ENCODE measurements at regions not wholly inside any gene's neighbourhood (a gene's known extent, or its start where the extent isn't known, plus 50 kb on each side); places are given as distances from the start of the nearest gene placed in this dataset.

DNA sequence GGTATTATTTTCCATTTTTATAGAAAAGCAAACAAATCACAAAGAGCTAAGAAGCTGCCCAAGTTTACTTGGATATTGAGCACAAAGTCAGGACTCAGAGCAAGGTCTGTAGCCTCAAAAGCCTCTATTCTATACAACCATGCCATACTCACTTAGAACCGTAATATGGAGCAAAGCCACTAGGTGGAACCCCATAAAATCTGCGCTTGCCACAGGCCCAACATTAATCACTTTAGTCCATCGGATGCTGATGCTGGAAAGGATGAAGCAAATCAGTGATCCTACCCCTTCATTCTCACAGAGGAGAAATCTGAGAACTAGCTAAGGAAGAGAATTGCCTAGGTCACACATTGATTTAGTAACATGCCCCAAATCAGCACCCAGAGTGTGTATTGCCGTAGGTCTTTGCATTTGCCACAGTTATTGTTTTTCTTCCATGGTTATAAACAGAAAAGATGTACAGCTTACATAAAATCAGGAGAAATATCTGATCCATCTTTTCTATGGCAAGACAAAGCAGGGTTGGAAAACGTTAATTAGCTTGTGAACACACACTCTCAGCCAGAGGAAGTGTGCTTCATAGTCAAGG lies 56.7 kb upstream of the RAB38 start:
- peak; percentile 16 for DNase-seq (ENCODE audit: low spot score)

DNA sequence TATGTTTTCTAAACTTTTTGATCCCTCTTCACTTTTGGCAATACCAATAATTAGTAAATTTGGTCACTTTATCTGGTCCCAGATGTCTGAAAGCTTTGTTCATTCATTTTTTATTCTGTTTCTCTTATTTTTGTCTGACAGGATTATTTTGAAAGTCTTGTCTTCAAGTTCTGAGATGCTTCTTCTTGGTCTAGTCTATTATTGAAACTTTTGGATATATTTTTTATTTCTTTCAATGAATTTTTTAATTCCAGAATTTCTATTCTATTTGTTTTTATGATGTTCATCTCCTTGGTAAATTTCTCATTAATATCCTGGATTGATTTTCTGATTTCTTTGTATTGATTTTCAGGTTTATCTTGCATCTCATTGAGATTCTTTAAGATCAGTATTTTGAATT lies 54.1 kb upstream of the RAB38 start:
- DNase-seq (ENCODE audit: low spot score): no peak

All from germinal center (tissue), 1 donor.